Stomach smooth muscle (tissue), 2 donors: ENCODE measurements at regions not wholly inside any gene's neighbourhood (a gene's known extent, or its start where the extent isn't known, plus 50 kb on each side); places are given as distances from the start of the nearest gene placed in this dataset.

Experiments used
- H3K27ac ChIP-seq: one replicate; pipeline ENCODE4 v1.7.0; 2013; ENCODE audit warnings: mild to moderate bottlenecking, low read length, inconsistent platforms
- H3K27me3 ChIP-seq, 2 donors: one replicate each; pipeline ENCODE4 v1.7.0; 2013; ENCODE audit warnings: low read length in 2 of 2; ENCODE audit not compliant: insufficient read depth in 2 of 2, control insufficient read depth in 1 of 2
- H3K36me3 ChIP-seq, 2 donors: one replicate each; pipeline ENCODE4 v1.7.0; 2013; ENCODE audit warnings: low read length in 2 of 2; ENCODE audit not compliant: control insufficient read depth in 2 of 2, insufficient read depth in 2 of 2
- H3K4me1 ChIP-seq: one replicate; pipeline ENCODE4 v1.7.0; 2013; ENCODE audit warnings: low read length; ENCODE audit not compliant: control insufficient read depth, insufficient read depth
- H3K4me3 ChIP-seq, 2 donors: one replicate each; pipeline ENCODE4 v1.7.0; 2013; ENCODE audit warnings: low read length in 2 of 2
- H3K9ac ChIP-seq, 2 donors: one replicate each; pipeline ENCODE4 v1.7.0; 2013; ENCODE audit warnings: low read length in 2 of 2, mild to moderate bottlenecking in 1 of 2
- H3K9me3 ChIP-seq, 2 donors: one replicate each; pipeline ENCODE4 v1.7.0; 2013; ENCODE audit warnings: low read length in 2 of 2; ENCODE audit not compliant: control insufficient read depth in 2 of 2
- donor health status: healthy.
- donor health status: Pancreatic carcinoma.

DNA sequence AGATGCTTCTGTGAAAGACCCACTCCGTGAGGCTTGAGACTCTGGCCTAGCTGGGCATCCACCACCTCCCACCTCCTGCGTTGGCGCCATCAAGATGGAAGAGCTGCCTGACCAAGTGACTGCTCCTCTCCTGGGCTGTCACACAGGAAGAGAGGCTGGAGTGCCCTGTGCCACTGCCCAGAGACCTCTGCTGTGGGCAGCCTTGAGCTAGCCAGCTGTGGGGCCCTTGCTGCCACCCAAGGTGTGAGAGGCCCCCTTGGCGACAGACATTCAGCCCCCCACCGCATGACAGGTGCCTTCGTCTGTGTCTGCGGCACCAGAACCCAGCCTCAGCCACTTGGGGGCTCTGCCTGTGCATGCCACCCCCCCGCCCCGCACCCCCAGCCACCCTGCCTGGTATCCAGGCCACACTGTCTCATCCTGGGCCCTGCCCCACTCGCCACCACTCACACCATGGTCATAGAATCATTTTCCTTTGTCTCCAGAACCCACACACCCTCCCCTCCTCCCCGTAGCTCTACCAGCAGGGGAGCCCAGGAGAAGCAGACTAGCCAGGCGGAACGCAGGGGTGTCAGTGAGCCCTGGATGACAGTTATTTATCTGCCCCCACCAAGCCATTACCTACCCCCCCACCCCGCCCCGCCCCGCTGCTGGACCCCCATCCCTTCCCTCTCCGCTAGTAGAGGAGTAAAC, 120.9 kb upstream of the LHX1 start:
- no peaks in the 10 kb centered on the region for H3K4me1 ChIP-seq
- no peak overlapping the region for H3K9ac ChIP-seq
- no peaks in the 10 kb centered on the region for H3K36me3 ChIP-seq
- no peak overlapping the region for H3K4me3 ChIP-seq
- H3K27me3 ChIP-seq: peaks cover 25 to 26% of the 10 kb centered on the region in 2 donors
- H3K27ac ChIP-seq: no peak overlapping the region
- no peaks in the 10 kb centered on the region for H3K9me3 ChIP-seq

DNA sequence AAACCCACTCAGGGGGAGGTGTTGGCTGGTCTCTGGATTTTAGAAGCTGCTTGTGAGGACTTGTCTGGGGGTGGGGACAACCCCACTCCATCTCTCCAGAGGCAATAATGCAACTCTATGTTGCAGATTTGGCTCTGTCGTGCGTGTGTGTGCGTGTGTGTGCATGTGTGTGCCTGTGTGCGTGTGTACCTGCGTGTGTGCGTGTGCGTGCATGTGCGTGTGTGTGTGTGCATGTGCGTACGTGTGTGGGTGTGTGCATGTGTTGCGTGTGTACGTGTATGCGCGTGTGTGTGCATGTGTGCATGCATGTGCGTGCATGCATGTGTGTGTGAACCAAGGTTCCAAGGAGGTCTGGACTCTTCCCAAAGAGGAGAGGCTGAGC, 120.4 kb upstream of the LHX1 start:
- Histone ChIP-seq H3K4me1 (no peaks in the 10 kb centered on the region), H3K27ac (no peak overlapping the region), H3K36me3 (no peaks in the 10 kb centered on the region), H3K9ac (no peak overlapping the region), H3K9me3 (no peaks in the 10 kb centered on the region), H3K27me3 (peaks cover 22 to 26% of the 10 kb centered on the region in 2 donors), H3K4me3 (no peak overlapping the region)

- Histone ChIP-seq H3K9me3 (no peaks in the 10 kb centered on the region), H3K27ac (no peak overlapping the region), H3K4me3 (no peak overlapping the region), H3K36me3 (no peaks in the 10 kb centered on the region), H3K27me3 (peaks cover 22 to 24% of the 10 kb centered on the region in 2 donors), H3K9ac (no peak overlapping the region), H3K4me1 (no peaks in the 10 kb centered on the region)
Observed at GRCh38 chr17:36817483-36818048, 119.7 kb upstream of the LHX1 start.

- no peak overlapping the region for H3K27ac ChIP-seq
- no peaks in the 10 kb centered on the region for H3K9me3 ChIP-seq
- H3K27me3 ChIP-seq: peaks cover 17 to 26% of the 10 kb centered on the region in 2 donors
- H3K9ac ChIP-seq: no peak overlapping the region
- no peaks in the 10 kb centered on the region for H3K4me1 ChIP-seq
- H3K4me3 ChIP-seq: no peak overlapping the region
- H3K36me3 ChIP-seq: no peaks in the 10 kb centered on the region
Observed at GRCh38 chr17:36818134-36818825, 119.0 kb upstream of the LHX1 start.

DNA sequence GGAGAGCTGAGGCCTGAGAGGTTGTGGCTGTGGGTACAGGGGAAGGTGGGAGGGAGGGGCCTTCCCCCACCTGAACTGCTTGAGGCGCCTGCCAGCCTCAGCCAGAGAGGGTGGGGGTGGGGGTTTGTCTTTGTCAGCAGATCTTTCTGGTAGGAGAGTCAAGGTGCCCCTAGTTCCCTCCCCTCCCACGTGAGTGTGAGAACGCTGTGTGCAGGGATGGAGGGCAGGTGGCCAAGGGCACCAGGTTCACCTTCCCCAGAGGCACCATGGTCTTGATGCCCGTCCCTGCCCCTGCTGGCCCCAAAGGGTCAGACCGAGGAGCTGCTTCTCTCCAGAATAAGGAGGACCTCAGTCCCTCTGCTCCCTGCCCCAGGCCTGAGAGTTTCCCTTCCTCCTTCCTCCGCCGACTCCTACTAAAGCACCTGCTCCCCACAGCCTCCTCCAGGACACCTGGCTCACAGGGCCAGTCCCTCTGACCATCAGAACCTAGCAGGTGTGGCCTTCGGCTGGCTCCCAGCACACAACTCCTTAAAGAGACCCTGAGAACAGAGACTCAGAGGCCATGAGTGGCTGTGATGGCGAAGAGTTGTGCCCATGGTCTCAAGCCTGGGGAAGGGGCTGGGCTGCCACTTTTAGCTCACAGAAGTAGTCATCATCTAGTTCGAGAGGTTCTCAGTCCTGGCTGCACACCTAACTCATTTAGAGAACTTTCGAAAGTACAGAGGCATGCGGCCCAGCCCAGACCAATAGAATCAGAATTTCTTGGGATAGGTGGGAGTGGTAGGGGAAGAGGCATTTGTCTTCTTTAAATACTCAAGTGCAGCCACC, 113.2 kb upstream of the LHX1 start:
- no peaks in the 10 kb centered on the region for H3K9me3 ChIP-seq
- H3K36me3 ChIP-seq: no peaks in the 10 kb centered on the region
- no peaks in the 10 kb centered on the region for H3K4me1 ChIP-seq
- H3K9ac ChIP-seq: no peak overlapping the region
- H3K27me3 ChIP-seq: peaks cover 20 to 32% of the 10 kb centered on the region in 2 donors
- no peak overlapping the region for H3K27ac ChIP-seq
- no peak overlapping the region for H3K4me3 ChIP-seq

GRCh38 chr17:36824678-36825101, 112.6 kb upstream of the LHX1 start:
- H3K4me1 ChIP-seq: no peaks in the 10 kb centered on the region
- no peak overlapping the region for H3K9ac ChIP-seq
- peaks cover 18 to 30% of the 10 kb centered on the region in 2 donors for H3K27me3 ChIP-seq
- H3K36me3 ChIP-seq: no peaks in the 10 kb centered on the region
- no peak overlapping the region for H3K27ac ChIP-seq
- H3K4me3 ChIP-seq: no peak overlapping the region
- H3K9me3 ChIP-seq: no peaks in the 10 kb centered on the region

DNA sequence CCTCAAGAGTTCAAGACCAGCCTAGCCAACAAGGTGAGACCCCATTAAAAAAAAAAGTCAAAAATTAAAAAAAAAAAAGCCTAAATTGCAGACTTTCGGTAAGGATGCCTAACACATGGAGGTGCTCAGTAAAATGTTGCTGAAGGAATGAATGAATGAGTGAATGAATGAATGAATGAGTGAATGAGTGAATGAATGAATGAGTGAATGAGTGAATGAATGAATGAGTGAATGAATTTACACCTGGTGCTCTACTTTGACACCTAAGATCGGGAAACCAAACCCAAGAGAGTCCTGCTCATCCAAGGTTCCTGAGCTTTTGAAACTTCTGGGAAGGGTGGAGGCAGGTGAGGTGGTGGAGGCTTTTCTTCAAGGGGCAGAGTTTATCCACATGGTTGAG, 112.2 kb upstream of the LHX1 start:
- Histone ChIP-seq H3K27ac (no peak overlapping the region), H3K9me3 (no peaks in the 10 kb centered on the region), H3K4me3 (no peak overlapping the region), H3K36me3 (no peaks in the 10 kb centered on the region), H3K9ac (no peak overlapping the region), H3K27me3 (peaks cover 17 to 30% of the 10 kb centered on the region in 2 donors), H3K4me1 (no peaks in the 10 kb centered on the region)

DNA sequence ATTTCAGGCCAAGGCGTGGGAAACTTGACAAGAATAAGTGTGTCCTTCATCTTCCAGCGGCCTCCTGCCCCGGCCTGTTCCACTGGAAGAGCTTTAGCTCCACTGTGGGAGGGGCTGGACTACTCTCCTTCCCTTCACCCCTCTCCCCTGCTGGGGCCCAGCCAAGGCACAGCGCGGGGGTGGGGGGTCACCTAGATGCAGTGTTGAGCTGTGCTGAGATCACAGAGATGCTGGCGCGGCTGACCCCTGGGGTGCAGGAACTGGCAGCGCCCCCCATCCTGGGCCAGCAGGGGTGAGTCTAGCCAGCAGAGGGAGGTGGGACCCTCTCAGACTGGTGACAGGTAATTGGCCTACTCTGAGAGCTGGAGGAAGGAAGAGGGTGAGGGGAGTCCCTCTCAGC, 111.8 kb upstream of the LHX1 start:
- H3K4me3 ChIP-seq: no peak overlapping the region
- no peaks in the 10 kb centered on the region for H3K9me3 ChIP-seq
- peaks cover 17 to 30% of the 10 kb centered on the region in 2 donors for H3K27me3 ChIP-seq
- no peak overlapping the region for H3K27ac ChIP-seq
- no peak overlapping the region for H3K9ac ChIP-seq
- no peaks in the 10 kb centered on the region for H3K4me1 ChIP-seq
- no peaks in the 10 kb centered on the region for H3K36me3 ChIP-seq

- Histone ChIP-seq H3K36me3 (no peaks in the 10 kb centered on the region), H3K27ac (no peak overlapping the region), H3K4me3 (no peak overlapping the region), H3K4me1 (no peaks in the 10 kb centered on the region), H3K9me3 (no peaks in the 10 kb centered on the region), H3K27me3 (peaks cover 17 to 30% of the 10 kb centered on the region in 2 donors), H3K9ac (no peak overlapping the region)
Observed at GRCh38 chr17:36825951-36826350, 111.3 kb upstream of the LHX1 start.

- Histone ChIP-seq H3K36me3 (no peaks in the 10 kb centered on the region), H3K9me3 (no peaks in the 10 kb centered on the region), H3K27me3 (peaks cover 17 to 27% of the 10 kb centered on the region in 2 donors), H3K4me1 (no peaks in the 10 kb centered on the region), H3K4me3 (no peak overlapping the region), H3K9ac (no peak overlapping the region), H3K27ac (no peak overlapping the region)
Observed at GRCh38 chr17:36827081-36827480, 110.2 kb upstream of the LHX1 start.
